Skeletal muscle tissue (tissue), 3 donors: ENCODE measurements at regions not wholly inside any gene's neighbourhood (a gene's known extent, or its start where the extent isn't known, plus 50 kb on each side); places are given as distances from the start of the nearest gene placed in this dataset.

ENCODE experiments used
- H3K27ac ChIP-seq: one replicate; pipeline ENCODE4 v1.7.0; 2013; ENCODE audit warnings: mild to moderate bottlenecking, low read depth, low read length, inconsistent platforms
- H3K27me3 ChIP-seq, 3 donors: one replicate each; pipeline ENCODE4 v1.7.0; 2013; ENCODE audit warnings: low read length in 3 of 3; ENCODE audit not compliant: control insufficient read depth in 3 of 3, insufficient read depth in 3 of 3
- H3K36me3 ChIP-seq, 3 donors: one replicate each; pipeline ENCODE4 v1.7.0; 2013; ENCODE audit warnings: low read length in 3 of 3; ENCODE audit not compliant: control insufficient read depth in 3 of 3, insufficient read depth in 3 of 3
- H3K4me1 ChIP-seq, 3 donors: one replicate each; pipeline ENCODE4 v1.7.0; 2013; ENCODE audit warnings: low read length in 3 of 3, mild to moderate bottlenecking in 3 of 3; ENCODE audit not compliant: control insufficient read depth in 3 of 3, insufficient read depth in 3 of 3
- H3K4me3 ChIP-seq, 3 donors: one replicate each; pipeline ENCODE4 v1.7.0; 2013; ENCODE audit warnings: low read length in 3 of 3
- H3K9ac ChIP-seq, 3 donors: one replicate each; pipeline ENCODE4 v1.7.0; 2013; ENCODE audit warnings: low read length in 3 of 3, mild to moderate bottlenecking in 3 of 3, moderate library complexity in 2 of 3, low read depth in 1 of 3
- H3K9me3 ChIP-seq, 3 donors: one replicate each; pipeline ENCODE4 v1.7.0; 2013; ENCODE audit warnings: low read length in 3 of 3; ENCODE audit not compliant: control insufficient read depth in 3 of 3
- donor health status: Osteomylitis.

- no peak overlapping the region for H3K27ac ChIP-seq
- no peaks in the 10 kb centered on the region for H3K9me3 ChIP-seq
- no peaks in the 10 kb centered on the region for H3K4me1 ChIP-seq
- no peaks in the 10 kb centered on the region for H3K36me3 ChIP-seq
- no peak overlapping the region for H3K9ac ChIP-seq
- no peaks in the 10 kb centered on the region for H3K27me3 ChIP-seq
- H3K4me3 ChIP-seq = no peak overlapping the region
Observed at GRCh38 chr15:95795386-95795785, 535.1 kb upstream of the NR2F2 start.

- H3K4me1 ChIP-seq = no peaks in the 10 kb centered on the region
- H3K27me3 ChIP-seq = no peaks in the 10 kb centered on the region
- no peak overlapping the region for H3K4me3 ChIP-seq
- H3K9ac ChIP-seq = no peak overlapping the region
- no peaks in the 10 kb centered on the region for H3K36me3 ChIP-seq
- H3K9me3 ChIP-seq = no peaks in the 10 kb centered on the region
- H3K27ac ChIP-seq = no peak overlapping the region
Observed at GRCh38 chr15:95799286-95800200, 531.0 kb upstream of the NR2F2 start.

- Histone ChIP-seq H3K4me3 (no peak overlapping the region), H3K9me3 (no peaks in the 10 kb centered on the region), H3K27me3 (no peaks in the 10 kb centered on the region), H3K9ac (no peak overlapping the region), H3K4me1 (no peaks in the 10 kb centered on the region), H3K36me3 (no peaks in the 10 kb centered on the region), H3K27ac (no peak overlapping the region)
Observed at GRCh38 chr15:95804484-95804883, 526.0 kb upstream of the NR2F2 start.

GRCh38 chr15:95812491-95812890 lies 518.0 kb upstream of the NR2F2 start:
- H3K27me3 ChIP-seq = no peaks in the 10 kb centered on the region
- H3K36me3 ChIP-seq = no peaks in the 10 kb centered on the region
- H3K27ac ChIP-seq = no peak overlapping the region
- H3K4me3 ChIP-seq = no peak overlapping the region
- no peaks in the 10 kb centered on the region for H3K9me3 ChIP-seq
- no peak overlapping the region for H3K9ac ChIP-seq
- H3K4me1 ChIP-seq = no peaks in the 10 kb centered on the region

- Histone ChIP-seq H3K27me3 (no peaks in the 10 kb centered on the region), H3K9me3 (no peaks in the 10 kb centered on the region), H3K4me3 (no peak overlapping the region), H3K4me1 (no peaks in the 10 kb centered on the region), H3K36me3 (no peaks in the 10 kb centered on the region), H3K9ac (no peak overlapping the region), H3K27ac (no peak overlapping the region)
Observed at GRCh38 chr15:95814908-95815307, 515.6 kb upstream of the NR2F2 start.

GRCh38 chr15:95816591-95816990 lies 513.9 kb upstream of the NR2F2 start:
- no peak overlapping the region for H3K4me3 ChIP-seq
- H3K9ac ChIP-seq = no peak overlapping the region
- no peaks in the 10 kb centered on the region for H3K4me1 ChIP-seq
- no peak overlapping the region for H3K27ac ChIP-seq
- H3K27me3 ChIP-seq = no peaks in the 10 kb centered on the region
- H3K36me3 ChIP-seq = no peaks in the 10 kb centered on the region
- H3K9me3 ChIP-seq = no peaks in the 10 kb centered on the region

- H3K4me3 ChIP-seq = no peak overlapping the region
- no peak overlapping the region for H3K27ac ChIP-seq
- H3K9ac ChIP-seq = no peak overlapping the region
- no peaks in the 10 kb centered on the region for H3K9me3 ChIP-seq
- no peaks in the 10 kb centered on the region for H3K27me3 ChIP-seq
- H3K4me1 ChIP-seq = no peaks in the 10 kb centered on the region
- H3K36me3 ChIP-seq = no peaks in the 10 kb centered on the region
Observed at GRCh38 chr15:95822961-95823360, 507.5 kb upstream of the NR2F2 start.

GRCh38 chr15:95825208-95825607 lies 505.3 kb upstream of the NR2F2 start:
- Histone ChIP-seq H3K9ac (no peak overlapping the region), H3K36me3 (no peaks in the 10 kb centered on the region), H3K27me3 (no peaks in the 10 kb centered on the region), H3K9me3 (no peaks in the 10 kb centered on the region), H3K4me3 (no peak overlapping the region), H3K4me1 (no peaks in the 10 kb centered on the region), H3K27ac (no peak overlapping the region)

GRCh38 chr15:95825671-95826411 lies 504.7 kb upstream of the NR2F2 start:
- no peak overlapping the region for H3K9ac ChIP-seq
- H3K36me3 ChIP-seq = no peaks in the 10 kb centered on the region
- no peak overlapping the region for H3K27ac ChIP-seq
- no peaks in the 10 kb centered on the region for H3K9me3 ChIP-seq
- no peaks in the 10 kb centered on the region for H3K4me1 ChIP-seq
- H3K4me3 ChIP-seq = no peak overlapping the region
- H3K27me3 ChIP-seq = no peaks in the 10 kb centered on the region
